Activated CD4-positive, CD25-positive, alpha-beta regulatory T cell treated with anti-CD3 and anti-CD28 coated beads, Interleukin-2, amount 50 U/mL, for 72 hours (primary cell): ENCODE measurements at regions not wholly inside any gene's neighbourhood (a gene's known extent, or its start where the extent isn't known, plus 50 kb on each side); places are given as distances from the start of the nearest gene placed in this dataset.
"Not testable (repeated sequence)": the region's sequence is repeated elsewhere in the genome, so short reads cannot be mapped to it uniquely, and the experiment has no call there.

Experiments used
- DNase-seq: peaks from one replicate; pipeline ENCODE4 v3.0.0; 2021

GRCh38 chr1:38204698-38205097 lies 158.1 kb upstream of the POU3F1 start:
- DNase-seq = no peak

- DNase-seq = no peak
Measured at GRCh38 chr1:38203441-38203840, 156.8 kb upstream of the POU3F1 start.

GRCh38 chr1:38201431-38201830 lies 154.8 kb upstream of the POU3F1 start:
- no peak for DNase-seq

- DNase-seq = no peak
Measured at GRCh38 chr1:38198621-38199020, 152.0 kb upstream of the POU3F1 start.

GRCh38 chr1:38198099-38198498 lies 151.5 kb upstream of the POU3F1 start:
- no peak for DNase-seq

- DNase-seq = no peak
Measured at GRCh38 chr1:38197312-38198061, 150.9 kb upstream of the POU3F1 start.

GRCh38 chr1:38194472-38194871 lies 147.9 kb upstream of the POU3F1 start:
- no peak for DNase-seq

- DNase-seq = no peak
Measured at GRCh38 chr1:38193040-38193439, 146.4 kb upstream of the POU3F1 start.

- DNase-seq = no peak
Measured at GRCh38 chr1:38191461-38191860, 144.9 kb upstream of the POU3F1 start.

GRCh38 chr1:38190983-38191382 lies 144.4 kb upstream of the POU3F1 start:
- DNase-seq = no peak

- DNase-seq = no peak
Measured at GRCh38 chr1:38187552-38187951, 141.0 kb upstream of the POU3F1 start.

- no peak for DNase-seq
Measured at GRCh38 chr1:38186566-38186965, 140.0 kb upstream of the POU3F1 start.

- no peak for DNase-seq
Measured at GRCh38 chr1:38185913-38186312, 139.3 kb upstream of the POU3F1 start.

GRCh38 chr1:38183747-38184146 lies 137.2 kb upstream of the POU3F1 start:
- DNase-seq = no peak

- no peak for DNase-seq
Measured at GRCh38 chr1:38183096-38183495, 136.5 kb upstream of the POU3F1 start.

GRCh38 chr1:38180388-38180787 lies 133.8 kb upstream of the POU3F1 start:
- not testable (repeated sequence) for DNase-seq

- DNase-seq = no peak
Measured at GRCh38 chr1:38179483-38179882, 132.9 kb upstream of the POU3F1 start.

- no peak for DNase-seq
Measured at GRCh38 chr1:38178216-38178615, 131.6 kb upstream of the POU3F1 start.

GRCh38 chr1:38175121-38175520 lies 128.5 kb upstream of the POU3F1 start:
- DNase-seq = no peak

- no peak for DNase-seq
Measured at GRCh38 chr1:38173848-38174247, 127.3 kb upstream of the POU3F1 start.

GRCh38 chr1:38173157-38173831 lies 126.7 kb upstream of the POU3F1 start:
- DNase-seq = no peak

GRCh38 chr1:38169121-38169520 lies 122.5 kb upstream of the POU3F1 start:
- DNase-seq = no peak

- DNase-seq = no peak
Measured at GRCh38 chr1:38168365-38168764, 121.8 kb upstream of the POU3F1 start.

- no peak for DNase-seq
Measured at GRCh38 chr1:38166461-38166860, 119.9 kb upstream of the POU3F1 start.
